WTC11 (cell line): ENCODE measurements at regions not wholly inside any gene's neighbourhood (a gene's known extent, or its start where the extent isn't known, plus 50 kb on each side); places are given as distances from the start of the nearest gene placed in this dataset.

Experiments
- ATAC-seq: fragments of 200-7000 bp; cut with Tn5 transposase; 2 replicates; pipeline ENCODE4 v1.10.0; 2021; ENCODE audit warnings: mild to moderate bottlenecking, moderate library complexity
- CTCF ChIA-PET: fragments of 300-600 bp; sonication (Branson Sonifier 250); formaldehyde crosslinking; loops from one replicate; lab custom pipeline; 2021; ENCODE audit warnings: antibody characterized with exemption; lab: Charles Lee
- POLR2A ChIA-PET: fragments of 350-600 bp; sonication (Branson Sonifier 250); formaldehyde crosslinking; loops from one replicate; lab custom pipeline; 2021; ENCODE audit warnings: antibody characterized with exemption; lab: Charles Lee
- DNase-seq: peaks from one replicate; pipeline ENCODE4 v3.0.0; 2021; ENCODE audit warnings: low spot score
- H3K27ac Mint-ChIP-seq: 2 replicates; pipeline ENCODE4 v1.8.0; 2021; ENCODE audit warnings: mixed read lengths
- H3K27me3 Mint-ChIP-seq: 2 replicates; pipeline ENCODE4 v1.8.0; 2021; ENCODE audit warnings: low read depth, mild to moderate bottlenecking, moderate library complexity, mixed read lengths
- H3K36me3 Mint-ChIP-seq: 2 replicates; pipeline ENCODE4 v1.8.0; 2021; ENCODE audit warnings: mixed read lengths
- H3K4me1 Mint-ChIP-seq: 2 replicates; pipeline ENCODE4 v1.8.0; 2022; ENCODE audit warnings: mixed read lengths
- H3K4me3 Mint-ChIP-seq: 2 replicates; pipeline ENCODE4 v1.8.0; 2021; ENCODE audit warnings: mild to moderate bottlenecking, moderate library complexity, mixed read lengths
- H3K9me3 Mint-ChIP-seq: 2 replicates; pipeline ENCODE4 v1.8.0; 2021; ENCODE audit warnings: mixed read lengths
- CREB1 ChIP-seq: sonication (generic); formaldehyde crosslinking; IDR thresholded peaks from 2 replicates; pipeline ENCODE4 v1.8.0; 2023; ENCODE audit warnings: mild to moderate bottlenecking, missing genetic modification reagents
- ESRRA ChIP-seq: sonication (generic); formaldehyde crosslinking; IDR thresholded peaks from 2 replicates; pipeline ENCODE4 v1.8.1; 2022; ENCODE audit warnings: mild to moderate bottlenecking, missing genetic modification reagents, borderline replicate concordance
- FOXP1 ChIP-seq: sonication (generic); formaldehyde crosslinking; IDR thresholded peaks from 2 replicates; pipeline ENCODE4 v1.8.0; 2022; ENCODE audit warnings: missing genetic modification reagents, mild to moderate bottlenecking, moderate library complexity, borderline replicate concordance
- MXD4 ChIP-seq: fragments of 250-450 bp; sonication (Bioruptor Pico); IDR thresholded peaks from 2 replicates; pipeline ENCODE4 v1.8.0; 2021; ENCODE audit warnings: mild to moderate bottlenecking, moderate library complexity, borderline replicate concordance
- NFATC4 ChIP-seq: fragments of 250-450 bp; sonication (Bioruptor Pico); IDR thresholded peaks from 2 replicates; pipeline ENCODE4 v1.9.0; 2021; ENCODE audit warnings: mild to moderate bottlenecking
- NFYB ChIP-seq: sonication (generic); formaldehyde crosslinking; conservative IDR thresholded peaks from 2 replicates; pipeline ENCODE4 v1.8.0; 2022; ENCODE audit warnings: low read depth, missing genetic modification reagents
- RELA ChIP-seq: sonication (generic); formaldehyde crosslinking; IDR thresholded peaks from 2 replicates; pipeline ENCODE4 v1.8.1; 2022; ENCODE audit warnings: missing genetic modification reagents, mild to moderate bottlenecking, borderline replicate concordance
- SOX15 ChIP-seq: fragments of 250-450 bp; sonication (Bioruptor Pico); IDR thresholded peaks from 2 replicates; pipeline ENCODE4 v1.9.0; 2021; ENCODE audit warnings: mild to moderate bottlenecking
- TEAD1 ChIP-seq: sonication (generic); formaldehyde crosslinking; IDR thresholded peaks from 2 replicates; pipeline ENCODE4 v1.8.0; 2022; ENCODE audit warnings: mild to moderate bottlenecking, missing genetic modification reagents
- TEAD4 ChIP-seq: sonication (generic); formaldehyde crosslinking; IDR thresholded peaks from 2 replicates; pipeline ENCODE4 v1.8.0; 2022; ENCODE audit warnings: mild to moderate bottlenecking, missing genetic modification reagents
- ZNF232 ChIP-seq: sonication (generic); formaldehyde crosslinking; IDR thresholded peaks from 2 replicates; pipeline ENCODE4 v1.8.0; 2022; ENCODE audit warnings: mild to moderate bottlenecking, missing genetic modification reagents
- ZNF317 ChIP-seq: sonication (generic); formaldehyde crosslinking; IDR thresholded peaks from 2 replicates; pipeline ENCODE4 v1.8.1; 2023; ENCODE audit warnings: low read depth, mild to moderate bottlenecking, moderate library complexity, missing genetic modification reagents, borderline replicate concordance
- TF ChIP-seq, protein P1 (sequence below): sonication (generic); formaldehyde crosslinking; IDR thresholded peaks from 2 replicates; pipeline ENCODE4 v1.8.0; 2022; ENCODE audit warnings: missing genetic modification reagents
- TF ChIP-seq, protein P2 (sequence below): fragments of 250-450 bp; sonication (Bioruptor Pico); conservative IDR thresholded peaks from 2 replicates; pipeline ENCODE4 v1.9.0; 2021; ENCODE audit warnings: mild to moderate bottlenecking
- TF ChIP-seq, protein P3 (sequence below): fragments of 250-450 bp; sonication (Bioruptor Pico); IDR thresholded peaks from 2 replicates; pipeline ENCODE4 v2.1.2; 2022; ENCODE audit warnings: mild to moderate bottlenecking, moderate library complexity
- TF ChIP-seq, protein P4 (sequence below): sonication (generic); formaldehyde crosslinking; IDR thresholded peaks from 2 replicates; pipeline ENCODE4 v1.8.1; 2023; ENCODE audit warnings: mild to moderate bottlenecking, missing genetic modification reagents, moderate library complexity
- TF ChIP-seq, protein P5 (sequence below): sonication (generic); formaldehyde crosslinking; IDR thresholded peaks from 2 replicates; pipeline ENCODE4 v1.8.0; 2022; ENCODE audit warnings: mild to moderate bottlenecking, missing genetic modification reagents
- TF ChIP-seq, protein P6 (sequence below): sonication (generic); formaldehyde crosslinking; IDR thresholded peaks from 2 replicates; pipeline ENCODE4 v1.8.1; 2023; ENCODE audit warnings: mild to moderate bottlenecking, missing genetic modification reagents, borderline replicate concordance
- TF ChIP-seq, protein P7 (sequence below): sonication (generic); formaldehyde crosslinking; IDR thresholded peaks from 2 replicates; pipeline ENCODE4 v1.8.1; 2022; ENCODE audit warnings: low read depth, mild to moderate bottlenecking, moderate library complexity, missing genetic modification reagents, borderline replicate concordance
- TF ChIP-seq, protein P8 (sequence below): sonication (generic); formaldehyde crosslinking; IDR thresholded peaks from 2 replicates; pipeline ENCODE4 v1.8.1; 2022; ENCODE audit warnings: low read depth, missing genetic modification reagents, borderline replicate concordance

DNA sequence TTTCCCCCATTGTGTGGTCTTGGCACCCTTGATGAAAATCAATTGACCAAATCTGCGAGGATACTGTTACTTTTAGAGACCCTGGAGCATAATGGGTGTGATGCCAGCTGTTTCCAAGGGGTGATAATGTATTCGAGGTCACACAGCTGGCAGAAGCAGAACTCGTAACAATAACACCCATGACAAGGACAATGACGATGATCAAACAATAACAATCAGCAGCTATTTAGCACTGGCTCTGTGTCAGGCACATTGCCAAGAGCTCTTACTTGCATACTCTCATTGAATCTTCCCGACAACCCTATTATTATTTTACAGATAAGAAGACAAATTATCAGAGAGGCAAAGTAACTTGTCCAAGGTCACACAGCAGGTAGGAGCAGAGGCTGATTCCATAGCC is 223.7 kb upstream of the MSX2 start:
- Mint-ChIP-seq H3K27ac (no peak overlapping the region), H3K9me3 (peaks cover 56% of the 10 kb centered on the region), H3K4me3 (no peak overlapping the region), H3K36me3 (peaks cover 28% of the 10 kb centered on the region), H3K27me3 (peaks cover 6% of the 10 kb centered on the region), H3K4me1 (no peaks in the 10 kb centered on the region)
- ChIA-PET POLR2A (no interaction called here), CTCF (no interaction called here)
- no peak for DNase-seq
- TF ChIP-seq SOX15 (CRISPR knock-in tag) (no peak), NFYB (CRISPR knock-in tag) (no peak), TEAD4 (no peak), ZNF232 (CRISPR knock-in tag) (no peak), ZNF317 (CRISPR knock-in tag) (no peak), MXD4 (CRISPR knock-in tag) (no peak), RELA (CRISPR knock-in tag) (no peak), TEAD1 (no peak), CREB1 (CRISPR knock-in tag) (no peak), FOXP1 (CRISPR knock-in tag) (no peak), ESRRA (no peak), NFATC4 (no peak)
- TF ChIP-seq, protein P1, sequence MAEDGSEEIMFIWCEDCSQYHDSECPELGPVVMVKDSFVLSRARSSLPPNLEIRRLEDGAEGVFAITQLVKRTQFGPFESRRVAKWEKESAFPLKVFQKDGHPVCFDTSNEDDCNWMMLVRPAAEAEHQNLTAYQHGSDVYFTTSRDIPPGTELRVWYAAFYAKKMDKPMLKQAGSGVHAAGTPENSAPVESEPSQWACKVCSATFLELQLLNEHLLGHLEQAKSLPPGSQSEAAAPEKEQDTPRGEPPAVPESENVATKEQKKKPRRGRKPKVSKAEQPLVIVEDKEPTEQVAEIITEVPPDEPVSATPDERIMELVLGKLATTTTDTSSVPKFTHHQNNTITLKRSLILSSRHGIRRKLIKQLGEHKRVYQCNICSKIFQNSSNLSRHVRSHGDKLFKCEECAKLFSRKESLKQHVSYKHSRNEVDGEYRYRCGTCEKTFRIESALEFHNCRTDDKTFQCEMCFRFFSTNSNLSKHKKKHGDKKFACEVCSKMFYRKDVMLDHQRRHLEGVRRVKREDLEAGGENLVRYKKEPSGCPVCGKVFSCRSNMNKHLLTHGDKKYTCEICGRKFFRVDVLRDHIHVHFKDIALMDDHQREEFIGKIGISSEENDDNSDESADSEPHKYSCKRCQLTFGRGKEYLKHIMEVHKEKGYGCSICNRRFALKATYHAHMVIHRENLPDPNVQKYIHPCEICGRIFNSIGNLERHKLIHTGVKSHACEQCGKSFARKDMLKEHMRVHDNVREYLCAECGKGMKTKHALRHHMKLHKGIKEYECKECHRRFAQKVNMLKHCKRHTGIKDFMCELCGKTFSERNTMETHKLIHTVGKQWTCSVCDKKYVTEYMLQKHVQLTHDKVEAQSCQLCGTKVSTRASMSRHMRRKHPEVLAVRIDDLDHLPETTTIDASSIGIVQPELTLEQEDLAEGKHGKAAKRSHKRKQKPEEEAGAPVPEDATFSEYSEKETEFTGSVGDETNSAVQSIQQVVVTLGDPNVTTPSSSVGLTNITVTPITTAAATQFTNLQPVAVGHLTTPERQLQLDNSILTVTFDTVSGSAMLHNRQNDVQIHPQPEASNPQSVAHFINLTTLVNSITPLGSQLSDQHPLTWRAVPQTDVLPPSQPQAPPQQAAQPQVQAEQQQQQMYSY (CRISPR knock-in tag), result no peak
- TF ChIP-seq, protein P2, sequence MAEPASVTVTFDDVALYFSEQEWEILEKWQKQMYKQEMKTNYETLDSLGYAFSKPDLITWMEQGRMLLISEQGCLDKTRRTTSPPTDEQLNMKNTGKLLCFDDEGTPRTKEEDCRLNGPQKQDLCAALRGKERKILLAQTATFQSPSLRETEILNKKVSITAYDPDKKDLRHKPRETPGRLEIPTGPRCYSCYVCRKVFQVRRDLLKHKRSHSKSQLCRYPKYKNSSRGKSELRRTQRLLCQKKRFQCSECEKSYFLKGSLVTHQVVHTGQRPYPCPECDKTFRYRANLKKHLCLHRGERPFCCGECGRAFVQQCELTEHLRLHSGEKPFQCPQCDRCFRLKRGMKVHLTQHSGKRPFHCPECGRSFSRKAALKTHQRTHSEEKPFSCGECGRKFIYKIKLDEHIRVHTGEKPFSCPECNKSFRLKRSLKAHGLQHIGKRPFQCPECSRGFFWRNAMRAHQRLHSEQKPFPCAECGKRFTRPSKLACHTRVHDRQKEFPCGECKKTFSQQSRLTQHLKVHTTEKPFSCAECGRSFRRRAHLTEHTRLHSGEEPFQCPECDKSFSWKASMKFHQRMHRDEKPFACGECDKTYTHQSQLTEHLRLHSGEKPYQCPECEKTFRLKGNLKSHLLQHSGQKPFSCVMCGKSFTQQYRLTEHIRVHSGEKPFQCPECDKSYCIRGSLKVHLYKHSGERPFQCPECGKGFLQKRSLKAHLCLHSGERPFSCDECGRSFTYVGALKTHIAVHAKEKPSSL (CRISPR knock-in tag), result no peak
- TF ChIP-seq, protein P3, sequence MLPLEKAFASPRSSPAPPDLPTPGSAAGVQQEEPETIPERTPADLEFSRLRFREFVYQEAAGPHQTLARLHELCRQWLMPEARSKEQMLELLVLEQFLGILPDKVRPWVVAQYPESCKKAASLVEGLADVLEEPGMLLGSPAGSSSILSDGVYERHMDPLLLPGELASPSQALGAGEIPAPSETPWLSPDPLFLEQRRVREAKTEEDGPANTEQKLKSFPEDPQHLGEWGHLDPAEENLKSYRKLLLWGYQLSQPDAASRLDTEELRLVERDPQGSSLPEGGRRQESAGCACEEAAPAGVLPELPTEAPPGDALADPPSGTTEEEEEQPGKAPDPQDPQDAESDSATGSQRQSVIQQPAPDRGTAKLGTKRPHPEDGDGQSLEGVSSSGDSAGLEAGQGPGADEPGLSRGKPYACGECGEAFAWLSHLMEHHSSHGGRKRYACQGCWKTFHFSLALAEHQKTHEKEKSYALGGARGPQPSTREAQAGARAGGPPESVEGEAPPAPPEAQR (CRISPR knock-in tag), result no peak
- TF ChIP-seq, protein P4, sequence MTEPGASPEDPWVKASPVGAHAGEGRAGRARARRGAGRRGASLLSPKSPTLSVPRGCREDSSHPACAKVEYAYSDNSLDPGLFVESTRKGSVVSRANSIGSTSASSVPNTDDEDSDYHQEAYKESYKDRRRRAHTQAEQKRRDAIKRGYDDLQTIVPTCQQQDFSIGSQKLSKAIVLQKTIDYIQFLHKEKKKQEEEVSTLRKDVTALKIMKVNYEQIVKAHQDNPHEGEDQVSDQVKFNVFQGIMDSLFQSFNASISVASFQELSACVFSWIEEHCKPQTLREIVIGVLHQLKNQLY, result no peak
- TF ChIP-seq, protein P5, sequence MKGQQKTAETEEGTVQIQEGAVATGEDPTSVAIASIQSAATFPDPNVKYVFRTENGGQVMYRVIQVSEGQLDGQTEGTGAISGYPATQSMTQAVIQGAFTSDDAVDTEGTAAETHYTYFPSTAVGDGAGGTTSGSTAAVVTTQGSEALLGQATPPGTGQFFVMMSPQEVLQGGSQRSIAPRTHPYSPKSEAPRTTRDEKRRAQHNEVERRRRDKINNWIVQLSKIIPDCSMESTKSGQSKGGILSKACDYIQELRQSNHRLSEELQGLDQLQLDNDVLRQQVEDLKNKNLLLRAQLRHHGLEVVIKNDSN, result no peak
- TF ChIP-seq, protein P6, sequence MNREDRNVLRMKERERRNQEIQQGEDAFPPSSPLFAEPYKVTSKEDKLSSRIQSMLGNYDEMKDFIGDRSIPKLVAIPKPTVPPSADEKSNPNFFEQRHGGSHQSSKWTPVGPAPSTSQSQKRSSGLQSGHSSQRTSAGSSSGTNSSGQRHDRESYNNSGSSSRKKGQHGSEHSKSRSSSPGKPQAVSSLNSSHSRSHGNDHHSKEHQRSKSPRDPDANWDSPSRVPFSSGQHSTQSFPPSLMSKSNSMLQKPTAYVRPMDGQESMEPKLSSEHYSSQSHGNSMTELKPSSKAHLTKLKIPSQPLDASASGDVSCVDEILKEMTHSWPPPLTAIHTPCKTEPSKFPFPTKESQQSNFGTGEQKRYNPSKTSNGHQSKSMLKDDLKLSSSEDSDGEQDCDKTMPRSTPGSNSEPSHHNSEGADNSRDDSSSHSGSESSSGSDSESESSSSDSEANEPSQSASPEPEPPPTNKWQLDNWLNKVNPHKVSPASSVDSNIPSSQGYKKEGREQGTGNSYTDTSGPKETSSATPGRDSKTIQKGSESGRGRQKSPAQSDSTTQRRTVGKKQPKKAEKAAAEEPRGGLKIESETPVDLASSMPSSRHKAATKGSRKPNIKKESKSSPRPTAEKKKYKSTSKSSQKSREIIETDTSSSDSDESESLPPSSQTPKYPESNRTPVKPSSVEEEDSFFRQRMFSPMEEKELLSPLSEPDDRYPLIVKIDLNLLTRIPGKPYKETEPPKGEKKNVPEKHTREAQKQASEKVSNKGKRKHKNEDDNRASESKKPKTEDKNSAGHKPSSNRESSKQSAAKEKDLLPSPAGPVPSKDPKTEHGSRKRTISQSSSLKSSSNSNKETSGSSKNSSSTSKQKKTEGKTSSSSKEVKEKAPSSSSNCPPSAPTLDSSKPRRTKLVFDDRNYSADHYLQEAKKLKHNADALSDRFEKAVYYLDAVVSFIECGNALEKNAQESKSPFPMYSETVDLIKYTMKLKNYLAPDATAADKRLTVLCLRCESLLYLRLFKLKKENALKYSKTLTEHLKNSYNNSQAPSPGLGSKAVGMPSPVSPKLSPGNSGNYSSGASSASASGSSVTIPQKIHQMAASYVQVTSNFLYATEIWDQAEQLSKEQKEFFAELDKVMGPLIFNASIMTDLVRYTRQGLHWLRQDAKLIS (CRISPR knock-in tag), result no peak
- TF ChIP-seq, protein P7, sequence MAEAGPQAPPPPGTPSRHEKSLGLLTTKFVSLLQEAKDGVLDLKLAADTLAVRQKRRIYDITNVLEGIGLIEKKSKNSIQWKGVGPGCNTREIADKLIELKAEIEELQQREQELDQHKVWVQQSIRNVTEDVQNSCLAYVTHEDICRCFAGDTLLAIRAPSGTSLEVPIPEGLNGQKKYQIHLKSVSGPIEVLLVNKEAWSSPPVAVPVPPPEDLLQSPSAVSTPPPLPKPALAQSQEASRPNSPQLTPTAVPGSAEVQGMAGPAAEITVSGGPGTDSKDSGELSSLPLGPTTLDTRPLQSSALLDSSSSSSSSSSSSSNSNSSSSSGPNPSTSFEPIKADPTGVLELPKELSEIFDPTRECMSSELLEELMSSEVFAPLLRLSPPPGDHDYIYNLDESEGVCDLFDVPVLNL (CRISPR knock-in tag), result no peak
- TF ChIP-seq, protein P8, sequence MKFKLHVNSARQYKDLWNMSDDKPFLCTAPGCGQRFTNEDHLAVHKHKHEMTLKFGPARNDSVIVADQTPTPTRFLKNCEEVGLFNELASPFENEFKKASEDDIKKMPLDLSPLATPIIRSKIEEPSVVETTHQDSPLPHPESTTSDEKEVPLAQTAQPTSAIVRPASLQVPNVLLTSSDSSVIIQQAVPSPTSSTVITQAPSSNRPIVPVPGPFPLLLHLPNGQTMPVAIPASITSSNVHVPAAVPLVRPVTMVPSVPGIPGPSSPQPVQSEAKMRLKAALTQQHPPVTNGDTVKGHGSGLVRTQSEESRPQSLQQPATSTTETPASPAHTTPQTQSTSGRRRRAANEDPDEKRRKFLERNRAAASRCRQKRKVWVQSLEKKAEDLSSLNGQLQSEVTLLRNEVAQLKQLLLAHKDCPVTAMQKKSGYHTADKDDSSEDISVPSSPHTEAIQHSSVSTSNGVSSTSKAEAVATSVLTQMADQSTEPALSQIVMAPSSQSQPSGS (CRISPR knock-in tag), result no peak
- no peak for ATAC-seq
